ENCODE measurements at regions not wholly inside any gene's neighbourhood (a gene's known extent, or its start where the extent isn't known, plus 50 kb on each side); places are given as distances from the start of the nearest gene placed in this dataset.

DNA sequence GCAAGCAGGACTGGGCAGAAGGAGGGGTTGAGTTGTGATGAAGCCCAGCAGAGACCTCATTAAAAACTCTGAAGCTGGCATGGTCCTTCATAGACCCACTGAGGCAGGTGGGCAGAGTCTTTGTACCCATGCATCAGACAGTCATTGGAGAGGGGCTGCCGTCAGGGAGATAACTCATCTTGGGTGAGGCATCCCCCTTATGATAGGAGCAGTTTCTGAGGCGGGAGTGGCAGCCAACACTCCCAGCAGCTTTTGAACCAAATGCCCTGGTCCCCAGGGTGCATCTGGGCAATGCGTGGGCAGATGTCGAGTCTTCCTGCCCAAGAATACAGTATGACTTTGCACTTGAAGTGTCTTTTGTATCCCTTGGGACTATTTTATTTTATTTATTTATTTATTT is 68.1 kb downstream of the HTR5A start:
- no peaks in the 10 kb centered on the region for H3K36me3 Mint-ChIP-seq
- intact Hi-C loops (cut with micrococcal nuclease) = no loop called here

GRCh38 chr7:155141562-155141961 is 71.4 kb downstream of the HTR5A start:
- Mint-ChIP-seq H3K27ac (no peak overlapping the region), H3K36me3 (no peaks in the 10 kb centered on the region), H3K4me1 (ENCODE audit: low read depth) (no peaks in the 10 kb centered on the region), H3K27me3 (peaks cover 28% of the 10 kb centered on the region), H3K9me3 (peaks cover 8% of the 10 kb centered on the region), H3K4me3 (no peak overlapping the region)
- POLR2A ChIA-PET = no interaction called here
- intact Hi-C loops (cut with micrococcal nuclease) = no loop called here
- no peak for DNase-seq
- CTCF ChIA-PET = no interaction called here

More for the DNA sequence above, 68.1 kb downstream of the HTR5A start:
- POLR2A ChIA-PET = interaction anchor here (1.0 kb wide), 1 partner anchor 76 kb away, joined by 3 read pairs; no protein-coding TSS in a partner anchor
- CTCF ChIA-PET = no interaction called here
- Mint-ChIP-seq H3K4me1 (ENCODE audit: low read depth) (no peaks in the 10 kb centered on the region), H3K27me3 (peaks cover 28% of the 10 kb centered on the region), H3K4me3 (no peak overlapping the region), H3K9me3 (peaks cover 8% of the 10 kb centered on the region), H3K27ac (no peak overlapping the region)
- DNase-seq = no peak

- no peak for DNase-seq
- Mint-ChIP-seq H3K4me3 (no peak overlapping the region), H3K36me3 (no peaks in the 10 kb centered on the region), H3K4me1 (ENCODE audit: low read depth) (no peaks in the 10 kb centered on the region), H3K27ac (no peak overlapping the region), H3K9me3 (no peaks in the 10 kb centered on the region), H3K27me3 (peaks cover 19% of the 10 kb centered on the region)
- intact Hi-C loops (cut with micrococcal nuclease) = no loop called here
- POLR2A ChIA-PET = no interaction called here
- CTCF ChIA-PET = no interaction called here
These were observed 73.3 kb downstream of the HTR5A start for GRCh38 chr7:155143381-155143780.

GRCh38 chr7:155144371-155144770 is 74.2 kb downstream of the HTR5A start:
- Mint-ChIP-seq H3K36me3 (no peaks in the 10 kb centered on the region), H3K4me3 (no peak overlapping the region), H3K27ac (no peak overlapping the region), H3K9me3 (no peaks in the 10 kb centered on the region), H3K4me1 (ENCODE audit: low read depth) (no peaks in the 10 kb centered on the region), H3K27me3 (peaks cover 19% of the 10 kb centered on the region)
- no peak for DNase-seq
- CTCF ChIA-PET = no interaction called here
- intact Hi-C loops (cut with micrococcal nuclease) = no loop called here
- POLR2A ChIA-PET = no interaction called here

DNA sequence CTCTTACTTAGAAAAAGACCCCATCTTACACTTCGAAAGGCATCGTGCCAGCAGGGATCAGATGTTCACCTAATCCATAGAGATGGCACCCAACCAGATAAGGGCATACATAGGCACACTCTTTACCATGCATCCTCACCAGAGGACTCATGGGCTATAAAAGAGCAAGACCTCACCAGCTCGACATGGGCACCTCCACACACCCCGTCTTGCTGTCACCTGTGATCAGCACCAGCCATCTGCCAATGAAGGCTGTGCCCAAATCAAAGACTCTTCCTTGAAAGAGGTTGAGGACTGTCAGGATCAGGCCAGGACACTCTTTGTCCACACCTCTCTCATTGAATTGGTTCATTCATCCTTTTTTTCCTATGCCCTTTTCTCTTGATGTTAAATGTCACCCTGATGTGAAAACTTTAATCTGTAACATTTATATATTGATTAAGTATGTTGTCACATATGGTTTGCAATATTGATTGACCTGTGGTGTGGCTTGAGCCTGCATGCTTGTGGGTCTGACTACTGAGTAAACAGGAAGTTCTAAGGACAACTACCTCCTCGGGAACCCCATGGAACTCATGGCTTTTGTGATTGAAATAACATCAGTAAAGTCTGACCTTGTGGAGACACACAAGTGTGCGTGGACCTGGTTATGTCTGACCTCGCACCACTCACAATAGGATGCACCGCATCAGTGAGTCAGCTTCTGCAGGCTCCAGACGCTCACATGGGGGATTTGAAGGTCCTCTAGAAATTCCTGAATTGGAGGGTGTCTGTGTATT is 75.5 kb downstream of the HTR5A start:
- Mint-ChIP-seq H3K27ac (no peak overlapping the region), H3K4me1 (ENCODE audit: low read depth) (no peaks in the 10 kb centered on the region), H3K4me3 (no peak overlapping the region), H3K36me3 (no peaks in the 10 kb centered on the region), H3K9me3 (no peaks in the 10 kb centered on the region), H3K27me3 (peaks cover 17% of the 10 kb centered on the region)
- ChIA-PET CTCF (no interaction called here), POLR2A (no interaction called here)
- intact Hi-C loops (cut with micrococcal nuclease) = no loop called here
- no peak for DNase-seq

GRCh38 chr7:155147172-155147571 is 77.0 kb downstream of the HTR5A start:
- no peak overlapping the region for H3K4me3 Mint-ChIP-seq
- POLR2A ChIA-PET = no interaction called here
- CTCF ChIA-PET = no interaction called here
- H3K9me3 Mint-ChIP-seq = peaks cover 6% of the 10 kb centered on the region
- intact Hi-C loops (cut with micrococcal nuclease) = no loop called here
- no peaks in the 10 kb centered on the region for H3K36me3 Mint-ChIP-seq
- DNase-seq = no peak
- no peaks in the 10 kb centered on the region for H3K4me1 Mint-ChIP-seq (ENCODE audit: low read depth)
- no peak overlapping the region for H3K27ac Mint-ChIP-seq
- peaks cover 10% of the 10 kb centered on the region for H3K27me3 Mint-ChIP-seq

DNA sequence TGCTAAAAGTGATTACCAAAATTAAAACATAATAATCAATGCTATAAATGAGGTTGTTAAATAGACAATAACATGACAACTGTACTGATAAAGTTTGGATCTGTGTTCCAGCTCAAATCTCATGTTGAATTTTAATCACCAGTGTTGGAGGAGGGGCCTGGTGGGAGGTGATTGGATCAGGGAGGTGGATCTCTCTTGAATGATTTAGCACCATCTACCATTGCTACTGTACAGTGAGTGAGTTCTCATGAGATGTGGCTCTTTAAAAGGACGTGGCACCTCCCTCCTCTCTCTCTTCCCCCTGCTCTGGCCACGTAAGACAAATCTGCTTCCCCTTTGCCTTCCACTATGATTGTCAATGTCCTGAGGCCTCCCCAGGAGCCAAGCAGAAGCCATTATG is 77.5 kb downstream of the HTR5A start:
- Mint-ChIP-seq H3K27me3 (peaks cover 8% of the 10 kb centered on the region), H3K4me1 (ENCODE audit: low read depth) (no peaks in the 10 kb centered on the region), H3K9me3 (peaks cover 6% of the 10 kb centered on the region), H3K4me3 (no peak overlapping the region), H3K36me3 (no peaks in the 10 kb centered on the region), H3K27ac (no peak overlapping the region)
- no peak for DNase-seq
- ChIA-PET CTCF (no interaction called here), POLR2A (no interaction called here)
- intact Hi-C loops (cut with micrococcal nuclease) = no loop called here

- H3K36me3 Mint-ChIP-seq = no peaks in the 10 kb centered on the region
- intact Hi-C loops (cut with micrococcal nuclease) = no loop called here
- H3K4me1 Mint-ChIP-seq (ENCODE audit: low read depth) = no peaks in the 10 kb centered on the region
- ChIA-PET POLR2A (no interaction called here), CTCF (no interaction called here)
- H3K27ac Mint-ChIP-seq = no peak overlapping the region
- H3K4me3 Mint-ChIP-seq = no peak overlapping the region
- H3K9me3 Mint-ChIP-seq = peaks cover 6% of the 10 kb centered on the region
- no peak for DNase-seq
- H3K27me3 Mint-ChIP-seq = peaks cover 13% of the 10 kb centered on the region
These were observed 83.6 kb downstream of the HTR5A start for GRCh38 chr7:155153676-155154075.

DNA sequence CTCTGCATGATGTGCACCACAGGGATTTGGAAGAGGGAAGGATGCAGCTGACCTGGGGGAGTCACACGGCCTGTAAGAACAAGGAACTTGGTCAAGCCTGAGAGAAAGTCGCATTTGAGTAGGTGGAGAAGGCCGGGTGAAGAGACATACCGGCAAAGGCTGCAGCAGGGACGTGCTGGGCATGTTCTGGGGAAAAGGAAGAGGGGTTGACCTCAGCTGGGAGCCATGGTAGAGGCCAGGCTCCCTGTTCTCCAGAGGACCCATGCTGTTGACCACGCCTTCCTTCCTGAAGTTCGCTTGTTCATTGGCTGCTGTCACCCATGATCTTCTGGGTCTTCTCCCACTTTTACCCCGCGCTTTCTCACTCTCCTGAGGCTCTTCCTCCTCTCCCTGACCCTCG is 84.5 kb downstream of the HTR5A start:
- POLR2A ChIA-PET = no interaction called here
- Mint-ChIP-seq H3K27ac (no peak overlapping the region), H3K4me3 (no peak overlapping the region), H3K27me3 (peaks cover 13% of the 10 kb centered on the region), H3K9me3 (peaks cover 6% of the 10 kb centered on the region), H3K36me3 (no peaks in the 10 kb centered on the region), H3K4me1 (ENCODE audit: low read depth) (no peaks in the 10 kb centered on the region)
- intact Hi-C loops (cut with micrococcal nuclease) = no loop called here
- CTCF ChIA-PET = no interaction called here
- DNase-seq = no peak

- no peak overlapping the region for H3K4me3 Mint-ChIP-seq
- peaks cover 13% of the 10 kb centered on the region for H3K27me3 Mint-ChIP-seq
These were observed 91.6 kb downstream of the HTR5A start for GRCh38 chr7:155161690-155162089.

DNA sequence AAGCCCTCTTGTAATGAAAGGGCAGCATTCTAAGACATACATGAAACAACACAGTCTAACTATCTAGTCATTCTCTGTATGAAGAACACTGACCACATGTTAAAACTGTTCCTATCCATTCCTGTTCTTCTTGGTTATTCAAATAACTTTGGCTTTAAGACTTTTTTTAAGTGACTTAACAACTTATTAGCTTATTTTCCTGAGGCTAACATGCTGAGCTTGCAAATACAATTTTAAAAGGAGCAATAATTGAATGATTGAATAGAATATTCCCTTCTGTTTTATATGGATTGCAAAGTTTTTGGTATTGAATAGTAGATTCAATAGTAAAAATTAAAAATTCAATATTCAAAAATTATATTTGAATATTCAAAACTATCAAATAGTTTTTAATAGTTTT is 92.3 kb downstream of the HTR5A start:
- Mint-ChIP-seq H3K27ac (no peak overlapping the region), H3K9me3 (no peaks in the 10 kb centered on the region), H3K27me3 (peaks cover 13% of the 10 kb centered on the region), H3K36me3 (no peaks in the 10 kb centered on the region), H3K4me1 (ENCODE audit: low read depth) (no peaks in the 10 kb centered on the region), H3K4me3 (no peak overlapping the region)
- POLR2A ChIA-PET = no interaction called here
- intact Hi-C loops (cut with micrococcal nuclease) = no loop called here
- CTCF ChIA-PET = no interaction called here
- no peak for DNase-seq

More at GRCh38 chr7:155161690-155162089, 91.6 kb downstream of the HTR5A start:
- no peak overlapping the region for H3K27ac Mint-ChIP-seq
- ChIA-PET POLR2A (no interaction called here), CTCF (no interaction called here)
- H3K4me1 Mint-ChIP-seq (ENCODE audit: low read depth) = no peaks in the 10 kb centered on the region
- no peaks in the 10 kb centered on the region for H3K9me3 Mint-ChIP-seq
- intact Hi-C loops (cut with micrococcal nuclease) = no loop called here
- no peak for DNase-seq
- no peaks in the 10 kb centered on the region for H3K36me3 Mint-ChIP-seq

- no peak for DNase-seq
- no peak overlapping the region for H3K4me3 Mint-ChIP-seq
- H3K9me3 Mint-ChIP-seq = no peaks in the 10 kb centered on the region
- no peaks in the 10 kb centered on the region for H3K36me3 Mint-ChIP-seq
- no peak overlapping the region for H3K27ac Mint-ChIP-seq
- intact Hi-C loops (cut with micrococcal nuclease) = no loop called here
- no peaks in the 10 kb centered on the region for H3K4me1 Mint-ChIP-seq (ENCODE audit: low read depth)
- peaks cover 13% of the 10 kb centered on the region for H3K27me3 Mint-ChIP-seq
- ChIA-PET POLR2A (no interaction called here), CTCF (no interaction called here)
These were observed 93.6 kb downstream of the HTR5A start for GRCh38 chr7:155163696-155164095.

DNA sequence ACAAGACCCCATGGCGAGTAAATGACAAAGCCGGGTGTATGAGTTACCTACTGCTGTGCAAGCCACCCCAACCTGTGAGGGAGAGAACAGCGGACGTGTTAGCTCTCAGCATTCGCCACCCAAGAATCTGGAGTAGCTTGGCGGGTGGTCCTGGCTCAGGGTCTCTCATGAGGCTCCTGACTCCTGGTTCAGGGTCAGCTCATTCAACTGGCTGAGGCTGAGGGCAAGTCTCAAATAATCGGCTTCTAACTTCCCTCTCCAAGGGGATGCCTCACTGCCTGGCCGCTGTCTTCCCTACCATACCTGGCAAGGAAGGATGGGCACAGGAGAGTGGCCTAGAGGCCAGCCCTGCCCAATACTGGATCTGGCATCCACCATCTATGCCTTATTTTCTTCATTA is 94.2 kb downstream of the HTR5A start:
- Mint-ChIP-seq H3K9me3 (no peaks in the 10 kb centered on the region), H3K27ac (no peak overlapping the region), H3K4me3 (no peak overlapping the region), H3K36me3 (no peaks in the 10 kb centered on the region), H3K27me3 (peaks cover 13% of the 10 kb centered on the region), H3K4me1 (ENCODE audit: low read depth) (no peaks in the 10 kb centered on the region)
- no peak for DNase-seq
- ChIA-PET POLR2A (no interaction called here), CTCF (no interaction called here)
- intact Hi-C loops (cut with micrococcal nuclease) = no loop called here
